ENCODE measurements at regions not wholly inside any gene's neighbourhood (a gene's known extent, or its start where the extent isn't known, plus 50 kb on each side); places are given as distances from the start of the nearest gene placed in this dataset.

DNA sequence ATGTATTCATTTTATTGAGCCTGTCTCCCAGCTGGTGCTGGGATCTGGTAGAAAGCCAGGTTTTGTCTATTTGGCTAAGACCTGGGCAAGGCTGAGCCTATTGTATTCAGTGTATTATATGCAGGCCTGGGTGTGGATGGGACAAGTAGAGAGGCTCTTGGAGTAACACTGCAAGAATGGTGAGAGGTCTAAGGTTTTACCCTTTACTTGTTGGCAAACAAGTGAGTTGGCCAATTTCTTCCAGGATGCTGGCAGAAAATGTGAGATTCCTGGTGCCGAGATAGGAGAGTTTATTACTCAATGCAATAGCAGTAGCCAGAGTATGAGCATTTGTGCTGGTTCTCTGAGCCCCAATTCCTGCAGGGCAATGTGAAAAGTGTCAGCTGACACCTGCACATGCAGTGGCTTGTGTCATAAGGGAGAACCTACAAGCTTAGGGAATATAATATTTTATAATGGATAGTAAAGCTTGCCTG, 141.7 kb upstream of the PRLR start:
- no peak overlapping the region for H3K4me3 ChIP-seq (ENCODE audit: low read depth, low read length)
- DNase-seq (ENCODE audit: low read depth) = no peak
- TF ChIP-seq, protein P1, sequence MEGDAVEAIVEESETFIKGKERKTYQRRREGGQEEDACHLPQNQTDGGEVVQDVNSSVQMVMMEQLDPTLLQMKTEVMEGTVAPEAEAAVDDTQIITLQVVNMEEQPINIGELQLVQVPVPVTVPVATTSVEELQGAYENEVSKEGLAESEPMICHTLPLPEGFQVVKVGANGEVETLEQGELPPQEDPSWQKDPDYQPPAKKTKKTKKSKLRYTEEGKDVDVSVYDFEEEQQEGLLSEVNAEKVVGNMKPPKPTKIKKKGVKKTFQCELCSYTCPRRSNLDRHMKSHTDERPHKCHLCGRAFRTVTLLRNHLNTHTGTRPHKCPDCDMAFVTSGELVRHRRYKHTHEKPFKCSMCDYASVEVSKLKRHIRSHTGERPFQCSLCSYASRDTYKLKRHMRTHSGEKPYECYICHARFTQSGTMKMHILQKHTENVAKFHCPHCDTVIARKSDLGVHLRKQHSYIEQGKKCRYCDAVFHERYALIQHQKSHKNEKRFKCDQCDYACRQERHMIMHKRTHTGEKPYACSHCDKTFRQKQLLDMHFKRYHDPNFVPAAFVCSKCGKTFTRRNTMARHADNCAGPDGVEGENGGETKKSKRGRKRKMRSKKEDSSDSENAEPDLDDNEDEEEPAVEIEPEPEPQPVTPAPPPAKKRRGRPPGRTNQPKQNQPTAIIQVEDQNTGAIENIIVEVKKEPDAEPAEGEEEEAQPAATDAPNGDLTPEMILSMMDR (IDR thresholded peaks at IDR 0.05; ENCODE audit: low read depth, low read length, missing control alignments) = no peak

DNA sequence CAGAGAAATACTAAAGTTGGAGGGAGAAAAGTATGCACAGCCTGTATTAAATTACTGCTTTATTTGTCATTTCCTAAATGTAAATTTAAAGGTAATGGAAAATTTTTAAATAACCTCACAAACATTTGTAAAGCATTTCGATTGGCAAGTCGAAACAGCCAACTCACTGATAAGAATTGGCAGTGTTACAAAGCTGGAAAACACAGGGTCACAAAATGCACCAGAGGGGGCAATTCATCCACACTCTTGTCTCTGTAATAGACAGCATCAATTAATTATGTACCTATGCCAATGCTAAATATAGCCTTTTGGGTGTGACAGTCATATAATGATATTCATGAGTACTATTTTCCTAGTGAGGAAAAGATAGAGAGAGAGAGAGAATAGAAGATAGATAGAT, 140.6 kb upstream of the PRLR start:
- TF ChIP-seq, protein P1 (IDR thresholded peaks at IDR 0.05; ENCODE audit: low read depth, low read length, missing control alignments) = no peak
- DNase-seq (ENCODE audit: low read depth) = no peak
- H3K4me3 ChIP-seq (ENCODE audit: low read depth, low read length) = no peak overlapping the region

DNA sequence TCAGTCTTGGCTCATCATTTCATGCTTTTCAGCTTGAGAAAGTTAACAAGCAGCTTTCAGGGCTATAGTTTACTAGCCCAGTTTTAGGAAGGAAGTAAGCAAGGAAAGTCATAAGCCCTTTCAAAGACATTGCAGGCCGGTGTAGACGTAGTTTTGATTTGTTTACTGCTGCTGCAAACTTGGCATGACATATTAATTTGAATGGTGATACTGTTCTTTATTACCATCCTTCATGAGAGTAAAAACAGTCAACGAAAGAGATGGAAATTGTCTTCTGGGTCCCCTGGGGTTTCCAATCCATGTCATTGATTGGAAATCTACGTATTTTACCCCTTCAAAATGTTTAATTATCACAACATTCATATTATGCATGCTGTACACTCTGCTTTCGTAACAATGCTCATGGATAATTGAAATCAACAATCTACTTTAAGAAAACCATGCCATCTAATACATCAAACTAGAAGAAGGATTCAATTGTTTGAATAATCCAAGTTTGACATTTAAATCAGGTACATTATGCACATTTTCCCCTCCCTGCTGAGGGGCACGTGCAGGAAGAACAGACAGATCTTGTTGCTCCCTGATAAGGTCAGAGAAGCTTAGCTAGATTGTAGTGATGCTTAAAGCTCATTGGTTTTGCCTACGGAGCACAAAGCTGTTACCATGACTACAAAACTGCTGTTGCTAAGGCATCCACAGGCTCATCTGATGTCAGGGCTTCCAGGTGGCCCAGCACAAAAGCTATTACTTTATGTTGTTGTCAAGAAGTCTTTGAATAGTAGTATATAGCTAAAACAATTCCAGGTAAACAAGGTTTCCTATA, 139.9 kb upstream of the PRLR start:
- H3K4me3 ChIP-seq (ENCODE audit: low read depth, low read length) = no peak overlapping the region
- TF ChIP-seq, protein P1 (IDR thresholded peaks at IDR 0.05; ENCODE audit: low read depth, low read length, missing control alignments) = no peak
- no peak for DNase-seq (ENCODE audit: low read depth)

DNA sequence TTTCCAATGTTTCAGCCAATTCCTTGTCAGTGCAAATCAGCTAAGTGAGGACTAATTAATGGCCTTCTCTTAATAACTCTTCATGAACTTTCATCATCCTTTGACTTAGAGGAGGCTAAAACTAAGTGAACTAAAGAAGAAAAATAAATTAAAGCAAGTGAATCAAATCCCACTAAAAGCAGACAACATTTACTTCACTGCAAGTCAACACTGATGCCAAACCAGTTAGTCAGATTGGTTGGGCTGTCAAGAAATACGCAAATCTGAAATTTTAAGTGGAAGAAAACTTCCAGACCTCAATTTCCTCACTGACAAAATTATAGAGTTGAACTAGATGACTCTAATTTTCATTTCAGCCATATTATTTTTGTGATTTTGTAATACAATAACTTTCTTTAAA, 137.2 kb upstream of the PRLR start:
- TF ChIP-seq, protein P1 (IDR thresholded peaks at IDR 0.05; ENCODE audit: low read depth, low read length, missing control alignments) = no peak
- H3K4me3 ChIP-seq (ENCODE audit: low read depth, low read length) = no peak overlapping the region
- DNase-seq (ENCODE audit: low read depth) = no peak

DNA sequence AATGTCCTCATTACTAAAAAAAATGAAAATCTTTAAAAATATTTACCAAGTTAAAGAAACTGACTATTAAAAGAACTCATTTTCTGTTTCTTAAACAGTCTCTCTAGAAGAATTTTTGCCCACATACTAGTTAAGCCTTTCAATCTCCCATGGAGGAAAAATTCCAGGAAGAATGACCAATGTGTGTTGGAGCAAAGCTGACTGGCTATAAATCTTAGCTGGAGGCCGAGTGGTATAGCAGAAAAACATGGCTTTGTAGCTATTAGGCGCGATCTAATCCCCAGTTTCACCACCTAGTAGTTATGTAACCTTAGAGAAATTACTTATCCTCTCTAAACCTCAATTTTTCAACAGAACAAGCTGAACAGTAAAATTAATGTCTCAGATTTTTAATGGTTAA, 135.5 kb upstream of the PRLR start:
- H3K4me3 ChIP-seq (ENCODE audit: low read depth, low read length) = no peak overlapping the region
- no peak for DNase-seq (ENCODE audit: low read depth)
- TF ChIP-seq, protein P1 (IDR thresholded peaks at IDR 0.05; ENCODE audit: low read depth, low read length, missing control alignments) = no peak

DNA sequence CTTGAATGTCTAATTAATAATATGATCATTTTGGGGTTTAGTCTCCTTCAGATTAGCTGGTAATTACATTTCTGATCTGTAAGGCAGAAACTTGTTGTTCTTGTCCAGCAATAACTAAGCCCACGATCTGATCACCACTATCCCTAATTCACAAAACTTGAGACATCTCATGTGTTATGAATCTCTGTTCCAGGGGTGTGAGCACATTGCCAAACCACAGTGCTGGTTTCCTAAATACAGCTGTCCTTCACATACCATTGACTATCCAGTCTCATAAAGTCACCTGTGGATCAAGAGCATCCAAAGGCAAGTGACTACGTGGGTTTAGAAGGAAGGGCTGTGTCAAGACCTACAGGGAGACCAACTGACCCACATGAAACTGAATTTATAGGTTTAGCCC, 134.1 kb upstream of the PRLR start:
- TF ChIP-seq, protein P1 (IDR thresholded peaks at IDR 0.05; ENCODE audit: low read depth, low read length, missing control alignments) = no peak
- DNase-seq (ENCODE audit: low read depth) = no peak
- H3K4me3 ChIP-seq (ENCODE audit: low read depth, low read length) = no peak overlapping the region

All from GM12864 (cell line).